Endothelial cell of umbilical vein (primary cell): ENCODE measurements at regions not wholly inside any gene's neighbourhood (a gene's known extent, or its start where the extent isn't known, plus 50 kb on each side); places are given as distances from the start of the nearest gene placed in this dataset.

Experiments
- BruUV-seq: library from RNA; stranded (reverse); fragments of 400-500 nt; replicated peaks from 2 replicates; lab custom pipeline; 2021; lab: Mats Ljungman, UMichigan
- CTCF ChIA-PET: fragments of 300-600, 350-600 bp; sonication (Branson Sonifier 250); formaldehyde crosslinking; loops from one replicate; lab custom pipeline; 2021; ENCODE audit warnings: antibody characterized with exemption, inconsistent platforms; lab: Charles Lee
- POLR2A ChIA-PET: fragments of 300-600, 350-600 bp; sonication (Branson Sonifier 250); formaldehyde crosslinking; loops from one replicate; lab custom pipeline; 2021; ENCODE audit warnings: antibody characterized with exemption, inconsistent platforms; lab: Charles Lee
- DNase-seq: peaks from one replicate; pipeline ENCODE4 v3.0.0-alpha.2; 2011; ENCODE audit warnings: low read depth, low spot score
- FAIRE-seq: peaks from 2 replicates; lab custom pipeline; 2011; peaks lifted over from hg19 to GRCh38; lab: Jason Lieb, UNC
- H2AFZ ChIP-seq: 2 replicates; pipeline ENCODE4 v1.6.0; 2012; ENCODE audit warnings: low read depth, low read length, control low read depth, inconsistent platforms
- H3K27ac ChIP-seq: 2 replicates; pipeline ENCODE4 v1.5.1; 2011; ENCODE audit warnings: low read depth, mild to moderate bottlenecking, control low read depth, low read length, moderate library complexity; ENCODE audit not compliant: insufficient read depth
- H3K27me3 ChIP-seq, 2 experiments: 2 replicates each; pipeline versions ENCODE4 v1.6.0 to v1.6.1; 2011; ENCODE audit warnings: low read length in 2 of 2, mixed read lengths in 1 of 2; ENCODE audit not compliant: control insufficient read depth in 2 of 2, insufficient read depth in 2 of 2
- H3K36me3 ChIP-seq, 2 experiments: 2 replicates in 1 of 2; 3 replicates in 1 of 2; pipeline ENCODE4 v1.5.1; 2011; ENCODE audit warnings: low read length in 2 of 2, mild to moderate bottlenecking in 1 of 2, moderate library complexity in 1 of 2; ENCODE audit not compliant: control insufficient read depth in 2 of 2, insufficient read depth in 2 of 2; ENCODE audit errors: extremely low read depth in 1 of 2
- H3K4me1 ChIP-seq: 3 replicates; pipeline ENCODE4 v1.5.1; 2011; ENCODE audit warnings: mild to moderate bottlenecking, low read length; ENCODE audit not compliant: control insufficient read depth, insufficient read depth; ENCODE audit errors: extremely low read depth
- H3K4me2 ChIP-seq: 2 replicates; pipeline ENCODE4 v1.6.1; 2011; ENCODE audit warnings: low read length, control low read depth, mixed read lengths; ENCODE audit not compliant: insufficient read depth
- H3K4me3 ChIP-seq, 3 experiments: fragments of 200-600 bp in 1 of 3; sonication (generic), shearing (Covaris generic) in 1 of 3; replicated peaks in 1 of 3; 2 replicates each; pipeline ENCODE4 v1.5.1; 2011 to 2016; ENCODE audit warnings: control low read depth in 3 of 3, low read length in 3 of 3, mild to moderate bottlenecking in 2 of 3, inconsistent platforms in 1 of 3, low read depth in 1 of 3, moderate library complexity in 1 of 3; ENCODE audit not compliant: insufficient read depth in 1 of 3
- H3K79me2 ChIP-seq: 2 replicates; pipeline ENCODE4 v1.6.0; 2012; ENCODE audit warnings: low read length, inconsistent platforms; ENCODE audit not compliant: control insufficient read depth, insufficient read depth
- H3K9ac ChIP-seq: replicated peaks from 2 replicates; pipeline ENCODE3; 2011; ENCODE audit warnings: low read length, control low read depth; ENCODE audit not compliant: insufficient read depth; ENCODE audit errors: extremely low read depth
- H3K9me1 ChIP-seq: replicated peaks from 3 replicates; pipeline ENCODE4 v1.6.0; 2011; ENCODE audit warnings: mild to moderate bottlenecking, low read length; ENCODE audit not compliant: control insufficient read depth, insufficient read depth; ENCODE audit errors: extremely low read depth
- H3K9me3 ChIP-seq: replicated peaks from 2 replicates; pipeline ENCODE4 v1.5.1; 2012; ENCODE audit warnings: low read length, inconsistent platforms; ENCODE audit not compliant: control insufficient read depth, insufficient read depth
- H4K20me1 ChIP-seq: replicated peaks from 2 replicates; pipeline ENCODE3; 2011; ENCODE audit warnings: mild to moderate bottlenecking, low read length; ENCODE audit not compliant: control insufficient read depth, insufficient read depth; ENCODE audit errors: extremely low read depth
- EZH2 ChIP-seq: IDR thresholded peaks from 2 replicates; pipeline ENCODE4 v1.6.1; 2012; ENCODE audit warnings: borderline replicate concordance, low read depth, mild to moderate bottlenecking, moderate library complexity, low read length, inconsistent platforms; ENCODE audit not compliant: severe bottlenecking
- FOS ChIP-seq: IDR thresholded peaks from 2 replicates; pipeline ENCODE4 v1.6.1; 2011; ENCODE audit warnings: mild to moderate bottlenecking, low read length, moderate library complexity, borderline replicate concordance; ENCODE audit not compliant: insufficient read depth
- GATA2 ChIP-seq: IDR thresholded peaks from 2 replicates; pipeline ENCODE4 v1.7.0; 2011; ENCODE audit warnings: low read depth, mild to moderate bottlenecking, moderate library complexity, mixed read lengths, low read length; ENCODE audit not compliant: insufficient read length, insufficient read depth
- JUN ChIP-seq: IDR thresholded peaks from 2 replicates; pipeline ENCODE4 v1.6.1; 2011; ENCODE audit warnings: borderline replicate concordance, low read depth; ENCODE audit not compliant: insufficient read length, insufficient read depth
- MYC ChIP-seq: IDR thresholded peaks from one replicate; pipeline ENCODE4 v1.6.1; 2011; ENCODE audit warnings: mild to moderate bottlenecking, low read depth, low read length
- POLR2A ChIP-seq: IDR thresholded peaks from 2 replicates; pipeline ENCODE4 v1.6.1; 2012; ENCODE audit warnings: low read depth, mild to moderate bottlenecking, control low read depth, low read length
- dilution Hi-C: fragments of 300-500 bp; cut with MboI; formaldehyde crosslinking; loops from one replicate; pipeline ENCODE4 v1.15.0; 2019; ENCODE audit warnings: low sequenced_read_pairs; ENCODE audit not compliant: extremely low pct_ligation_motif_present
- intact Hi-C: fragments of 100-400 bp; cut with micrococcal nuclease; formaldehyde crosslinking; loops from one replicate; pipeline ENCODE4 v1.10.0; 2022
- TF ChIP-seq, protein P1 (sequence below): IDR thresholded peaks from 2 replicates; pipeline ENCODE4 v1.6.1; 2011; ENCODE audit not compliant: insufficient read depth, insufficient read length
- TF ChIP-seq, protein P2 (sequence below), 2 donors: IDR thresholded peaks; 1 replicate in 1 of 2; 2 replicates in 1 of 2; pipeline ENCODE4 v1.5.1; 2011; ENCODE audit warnings: low read length in 2 of 2, mild to moderate bottlenecking in 2 of 2, moderate library complexity in 2 of 2, control low read depth in 1 of 2, inconsistent platforms in 1 of 2, low read depth in 1 of 2; ENCODE audit not compliant: insufficient read depth in 1 of 2; ENCODE audit errors: extremely low read depth in 1 of 2

DNA sequence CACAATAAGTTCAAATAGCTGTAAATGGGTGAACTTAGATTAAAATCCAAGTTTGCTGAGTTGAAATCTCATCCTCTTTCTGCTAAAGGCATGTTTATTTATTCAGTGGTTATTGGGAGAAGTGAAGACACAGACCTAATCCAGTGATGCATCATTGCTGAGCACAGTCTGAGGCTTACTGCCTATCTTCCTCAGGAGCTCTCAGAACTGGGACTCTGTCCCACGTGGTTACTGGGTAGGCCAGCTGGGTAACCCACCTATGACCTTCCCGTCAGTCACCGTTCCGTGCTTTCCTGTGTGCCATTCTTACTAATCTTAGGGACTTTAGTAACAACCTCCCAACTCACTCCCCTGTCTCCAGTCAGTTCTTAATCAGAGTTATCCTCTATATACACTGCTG is 226.8 kb upstream of the ATP10B start:
- TF ChIP-seq, protein P1, sequence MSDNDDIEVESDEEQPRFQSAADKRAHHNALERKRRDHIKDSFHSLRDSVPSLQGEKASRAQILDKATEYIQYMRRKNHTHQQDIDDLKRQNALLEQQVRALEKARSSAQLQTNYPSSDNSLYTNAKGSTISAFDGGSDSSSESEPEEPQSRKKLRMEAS = no peak
- no peak for TF ChIP-seq JUN
- TF ChIP-seq MYC = no peak
- TF ChIP-seq FOS = no peak
- TF ChIP-seq EZH2 = no peak
- TF ChIP-seq GATA2 = no peak
- TF ChIP-seq POLR2A = no peak
- TF ChIP-seq, protein P2, sequence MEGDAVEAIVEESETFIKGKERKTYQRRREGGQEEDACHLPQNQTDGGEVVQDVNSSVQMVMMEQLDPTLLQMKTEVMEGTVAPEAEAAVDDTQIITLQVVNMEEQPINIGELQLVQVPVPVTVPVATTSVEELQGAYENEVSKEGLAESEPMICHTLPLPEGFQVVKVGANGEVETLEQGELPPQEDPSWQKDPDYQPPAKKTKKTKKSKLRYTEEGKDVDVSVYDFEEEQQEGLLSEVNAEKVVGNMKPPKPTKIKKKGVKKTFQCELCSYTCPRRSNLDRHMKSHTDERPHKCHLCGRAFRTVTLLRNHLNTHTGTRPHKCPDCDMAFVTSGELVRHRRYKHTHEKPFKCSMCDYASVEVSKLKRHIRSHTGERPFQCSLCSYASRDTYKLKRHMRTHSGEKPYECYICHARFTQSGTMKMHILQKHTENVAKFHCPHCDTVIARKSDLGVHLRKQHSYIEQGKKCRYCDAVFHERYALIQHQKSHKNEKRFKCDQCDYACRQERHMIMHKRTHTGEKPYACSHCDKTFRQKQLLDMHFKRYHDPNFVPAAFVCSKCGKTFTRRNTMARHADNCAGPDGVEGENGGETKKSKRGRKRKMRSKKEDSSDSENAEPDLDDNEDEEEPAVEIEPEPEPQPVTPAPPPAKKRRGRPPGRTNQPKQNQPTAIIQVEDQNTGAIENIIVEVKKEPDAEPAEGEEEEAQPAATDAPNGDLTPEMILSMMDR (IDR thresholded peaks at IDR 0.05; ENCODE audit: extremely low read depth in 1 of 2, insufficient read depth in 1 of 2, low read depth in 1 of 2, low read length in 2 of 2) = no peak
- no peaks in the 10 kb centered on the region for H3K79me2 ChIP-seq
- dilution Hi-C loops = no loop called here
- ChIA-PET POLR2A (no interaction called here), CTCF (no interaction called here)
- H3K4me1 ChIP-seq = no peaks in the 10 kb centered on the region
- H3K4me3 ChIP-seq = no peak overlapping the region
- DNase-seq (no peak), FAIRE-seq (no peak)
- H4K20me1 ChIP-seq = no peaks in the 10 kb centered on the region
- no peak overlapping the region for H2AFZ ChIP-seq
- H3K9ac ChIP-seq = no peak overlapping the region
- no peak overlapping the region for H3K27ac ChIP-seq
- no TSS peak for BruUV-seq
- no peaks in the 10 kb centered on the region for H3K36me3 ChIP-seq
- H3K27me3 ChIP-seq = no peaks in the 10 kb centered on the region
- peaks cover 2% of the 10 kb centered on the region for H3K9me3 ChIP-seq
- no peaks in the 10 kb centered on the region for H3K9me1 ChIP-seq
- intact Hi-C loops = no loop called here
- no peak overlapping the region for H3K4me2 ChIP-seq
